HG02943 (cell line): ENCODE measurements at regions not wholly inside any gene's neighbourhood (a gene's known extent, or its start where the extent isn't known, plus 50 kb on each side); places are given as distances from the start of the nearest gene placed in this dataset.

Experiments used
- ATAC-seq: cut with Tn5 transposase; IDR thresholded peaks from one replicate; pipeline ENCODE4 v1.9.1; 2021; ENCODE audit warnings: mild to moderate bottlenecking, low read depth, moderate library complexity; ENCODE audit not compliant: unreplicated experiment

GRCh38 chr19:27772059-27772458, 1440.9 kb downstream of the UQCRFS1 start:
- no peak for ATAC-seq

GRCh38 chr19:27770095-27770494, 1442.9 kb downstream of the UQCRFS1 start:
- no peak for ATAC-seq

- ATAC-seq: no peak
Observed at GRCh38 chr19:27767234-27767633, 1445.7 kb downstream of the UQCRFS1 start.

GRCh38 chr19:27765912-27766725, 1446.8 kb downstream of the UQCRFS1 start:
- no peak for ATAC-seq

GRCh38 chr19:27765397-27765796, 1447.6 kb downstream of the UQCRFS1 start:
- no peak for ATAC-seq

GRCh38 chr19:27764186-27764804, 1448.7 kb downstream of the UQCRFS1 start:
- ATAC-seq: no peak

- no peak for ATAC-seq
Observed at GRCh38 chr19:27762933-27763332, 1450.0 kb downstream of the UQCRFS1 start.

- no peak for ATAC-seq
Observed at GRCh38 chr19:27759896-27760295, 1453.1 kb downstream of the UQCRFS1 start.

- no peak for ATAC-seq
Observed at GRCh38 chr19:27758626-27759505, 1454.1 kb downstream of the UQCRFS1 start.

- ATAC-seq: no peak
Observed at GRCh38 chr19:27754700-27755099, 1458.3 kb downstream of the UQCRFS1 start.

GRCh38 chr19:27753622-27754021, 1459.3 kb downstream of the UQCRFS1 start:
- ATAC-seq: no peak

GRCh38 chr19:27752530-27753184, 1460.3 kb downstream of the UQCRFS1 start:
- ATAC-seq: no peak

- ATAC-seq: no peak
Observed at GRCh38 chr19:27751044-27751391, 1461.9 kb downstream of the UQCRFS1 start.

GRCh38 chr19:27750391-27751043, 1462.4 kb downstream of the UQCRFS1 start:
- ATAC-seq: no peak

- no peak for ATAC-seq
Observed at GRCh38 chr19:27748551-27749152, 1464.3 kb downstream of the UQCRFS1 start.

GRCh38 chr19:27746691-27747380, 1466.1 kb downstream of the UQCRFS1 start:
- no peak for ATAC-seq

- no peak for ATAC-seq
Observed at GRCh38 chr19:27745978-27746542, 1466.9 kb downstream of the UQCRFS1 start.

- no peak for ATAC-seq
Observed at GRCh38 chr19:27744926-27745768, 1467.8 kb downstream of the UQCRFS1 start.
